ENCODE measurements at regions not wholly inside any gene's neighbourhood (a gene's known extent, or its start where the extent isn't known, plus 50 kb on each side); places are given as distances from the start of the nearest gene placed in this dataset.
"Not testable (repeated sequence)": the region's sequence is repeated elsewhere in the genome, so short reads cannot be mapped to it uniquely, and the experiment has no call there.

DNA sequence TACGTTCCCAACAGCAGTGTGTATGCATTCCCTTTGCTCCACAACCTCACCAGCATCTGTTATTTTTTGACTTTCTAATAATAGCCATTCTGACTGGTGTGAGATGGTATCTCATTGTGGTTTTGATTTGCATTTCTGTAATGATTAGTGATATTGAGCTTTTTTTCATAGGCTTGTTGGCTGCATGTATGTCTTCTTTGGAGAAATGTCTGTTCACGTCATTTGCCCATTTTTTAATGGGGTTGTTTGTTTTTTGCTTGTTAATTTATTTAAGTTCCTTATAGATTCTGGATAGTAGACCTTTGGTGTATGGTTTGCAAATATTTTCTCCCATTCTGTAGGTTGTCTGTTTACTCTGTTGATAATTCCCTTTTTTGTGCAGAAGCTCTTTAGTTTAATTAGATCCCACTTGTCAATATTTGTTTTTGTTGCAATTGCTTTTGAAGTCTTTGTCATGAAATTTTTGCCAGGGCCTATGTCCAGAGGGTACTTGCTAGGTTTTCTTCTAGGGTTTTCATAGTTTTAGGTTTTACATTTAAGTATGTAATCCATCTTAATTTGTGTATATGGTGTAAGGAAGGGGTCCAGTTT lies 141.5 kb upstream of the PGRMC2 start:
- H3K9me3 ChIP-seq (ENCODE audit: low read length); H3K4me3 ChIP-seq (ENCODE audit: low read length): not testable (repeated sequence)

DNA sequence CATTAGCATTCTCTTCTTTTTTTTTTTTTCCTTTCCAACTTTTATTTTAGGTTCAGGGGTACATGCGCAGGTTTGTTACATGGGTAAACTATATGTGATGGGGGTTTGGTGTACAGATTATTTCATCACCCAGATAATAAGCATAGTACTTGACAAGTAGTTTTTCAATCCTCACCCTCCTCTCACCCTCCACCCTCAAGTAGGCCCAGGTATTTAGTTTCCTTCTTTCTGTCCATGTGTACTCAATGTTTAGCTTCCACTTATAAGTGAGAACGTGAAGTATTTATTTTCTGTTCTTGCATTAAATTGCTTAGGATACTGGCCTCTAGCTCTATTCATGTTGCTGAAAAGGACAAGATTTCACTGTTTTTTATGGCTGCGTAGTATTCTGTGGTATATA lies 140.8 kb upstream of the PGRMC2 start:
- Histone ChIP-seq H3K4me3 (ENCODE audit: low read length) (no peak overlapping the region), H2AFZ (ENCODE audit: low read depth, low read length) (no peak overlapping the region), H3K27me3 (ENCODE audit: insufficient read depth, low read length) (no peaks in the 10 kb centered on the region), H3K9me3 (ENCODE audit: low read length) (no peaks in the 10 kb centered on the region), H3K36me3 (ENCODE audit: insufficient read depth, low read length) (no peaks in the 10 kb centered on the region), H3K4me1 (ENCODE audit: insufficient read depth, low read length) (no peaks in the 10 kb centered on the region)

More for the DNA sequence above, 141.5 kb upstream of the PGRMC2 start:
- H3K4me1 ChIP-seq (ENCODE audit: insufficient read depth, low read length); H3K36me3 ChIP-seq (ENCODE audit: insufficient read depth, low read length); H3K27me3 ChIP-seq (ENCODE audit: insufficient read depth, low read length); H2AFZ ChIP-seq (ENCODE audit: low read depth, low read length): not testable (repeated sequence)

DNA sequence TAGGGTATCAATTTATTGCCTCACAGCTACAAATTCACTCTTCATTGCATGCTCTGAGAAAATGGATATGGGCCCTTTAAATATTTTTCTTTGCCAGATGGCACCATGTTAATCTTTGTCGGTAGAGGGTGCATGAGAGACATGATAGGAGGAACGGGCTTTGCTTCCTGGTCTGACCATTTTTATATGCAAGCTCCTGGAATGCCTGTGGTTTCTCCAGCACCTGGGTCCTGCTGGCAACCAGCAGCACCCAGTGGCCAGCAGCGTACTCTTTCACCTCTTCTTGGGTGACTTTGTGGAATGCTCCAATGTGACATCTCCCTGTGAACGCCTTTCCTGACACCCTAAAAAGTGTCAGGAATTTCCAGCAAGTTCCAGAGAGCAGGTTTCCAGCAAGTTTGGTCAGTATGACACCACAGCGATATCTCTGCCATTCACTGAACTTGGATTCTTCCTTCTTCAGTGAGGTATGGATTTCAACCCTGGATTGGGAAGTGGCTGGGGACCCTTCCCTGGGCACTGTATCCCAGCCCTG lies 140.3 kb upstream of the PGRMC2 start:
- no peaks in the 10 kb centered on the region for H3K4me1 ChIP-seq (ENCODE audit: insufficient read depth, low read length)
- H3K9me3 ChIP-seq (ENCODE audit: low read length), result no peaks in the 10 kb centered on the region
- no peaks in the 10 kb centered on the region for H3K27me3 ChIP-seq (ENCODE audit: insufficient read depth, low read length)
- no peak overlapping the region for H2AFZ ChIP-seq (ENCODE audit: low read depth, low read length)
- H3K4me3 ChIP-seq (ENCODE audit: low read length), result no peak overlapping the region
- no peaks in the 10 kb centered on the region for H3K36me3 ChIP-seq (ENCODE audit: insufficient read depth, low read length)

DNA sequence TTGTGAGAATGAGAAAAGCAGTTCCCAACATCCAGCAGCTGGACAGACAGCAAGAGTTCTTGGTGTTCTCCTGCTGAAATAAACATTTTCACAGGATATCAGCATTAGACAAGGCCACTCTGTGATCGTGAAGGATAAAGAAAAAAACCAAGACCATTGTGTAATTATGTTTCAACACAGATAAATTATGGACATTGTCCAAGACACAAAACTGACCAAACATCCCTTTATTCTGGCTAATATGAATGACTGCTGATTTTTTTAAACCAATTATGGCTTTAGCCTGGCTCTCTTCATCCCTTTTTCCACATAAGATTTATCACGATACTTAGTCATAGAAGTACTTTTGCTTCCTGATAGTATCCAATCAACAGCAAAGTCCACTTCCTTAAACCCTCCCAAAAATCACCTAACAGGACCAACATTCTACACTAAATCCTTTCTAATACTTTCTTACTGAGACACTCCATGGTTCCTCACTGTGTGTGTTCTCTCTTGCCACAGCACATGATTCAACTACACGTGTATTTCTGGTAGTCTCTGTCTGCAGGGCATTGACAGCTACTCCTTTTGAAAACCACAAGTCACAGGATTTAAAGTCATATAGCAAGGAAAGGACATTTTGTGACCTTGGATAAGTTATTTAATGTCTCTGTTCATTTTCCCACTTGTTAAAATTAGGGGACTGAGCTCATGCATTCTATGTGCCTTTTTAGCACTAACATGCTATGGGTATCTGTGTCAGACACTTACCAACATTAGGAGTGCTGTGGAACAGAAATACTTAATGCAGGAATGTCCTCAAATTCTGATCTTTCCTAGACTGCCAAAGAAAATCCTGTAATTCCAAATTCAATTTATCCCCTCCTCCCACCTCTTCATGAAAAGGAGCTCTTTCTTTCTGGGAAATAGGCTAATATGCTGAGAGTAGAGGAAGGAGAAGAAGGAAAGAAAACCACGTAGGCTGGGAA lies 137.2 kb upstream of the PGRMC2 start:
- Histone ChIP-seq H3K4me3 (ENCODE audit: low read length) (no peak overlapping the region), H2AFZ (ENCODE audit: low read depth, low read length) (no peak overlapping the region), H3K27me3 (ENCODE audit: insufficient read depth, low read length) (no peaks in the 10 kb centered on the region)

DNA sequence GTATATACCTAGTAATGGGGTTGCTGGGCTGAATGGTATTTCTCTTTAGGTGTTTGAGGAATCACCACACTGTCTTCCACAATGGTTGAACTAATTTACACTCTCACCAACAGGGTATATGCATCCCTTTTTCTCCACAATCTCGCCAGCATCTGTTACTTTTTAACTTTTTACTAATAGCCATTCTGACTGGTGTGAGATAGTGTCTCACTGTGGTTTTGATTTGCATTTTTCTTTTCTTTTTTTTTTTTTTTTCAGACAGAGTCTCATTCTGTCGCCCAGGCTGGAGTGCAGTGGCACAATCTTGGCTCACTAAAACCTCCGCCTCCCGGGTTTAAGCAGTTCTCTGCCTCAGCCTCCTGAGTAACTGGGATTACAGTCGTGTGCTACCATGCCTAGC lies 134.7 kb upstream of the PGRMC2 start:
- H2AFZ ChIP-seq (ENCODE audit: low read depth, low read length); H3K9me3 ChIP-seq (ENCODE audit: low read length); H3K27me3 ChIP-seq (ENCODE audit: insufficient read depth, low read length); H3K4me1 ChIP-seq (ENCODE audit: insufficient read depth, low read length); H3K4me3 ChIP-seq (ENCODE audit: low read length); H3K36me3 ChIP-seq (ENCODE audit: insufficient read depth, low read length): not testable (repeated sequence)

More for the DNA sequence above, 137.2 kb upstream of the PGRMC2 start:
- Histone ChIP-seq H3K4me1 (ENCODE audit: insufficient read depth, low read length) (no peaks in the 10 kb centered on the region), H3K36me3 (ENCODE audit: insufficient read depth, low read length) (no peaks in the 10 kb centered on the region), H3K9me3 (ENCODE audit: low read length) (no peaks in the 10 kb centered on the region)

DNA sequence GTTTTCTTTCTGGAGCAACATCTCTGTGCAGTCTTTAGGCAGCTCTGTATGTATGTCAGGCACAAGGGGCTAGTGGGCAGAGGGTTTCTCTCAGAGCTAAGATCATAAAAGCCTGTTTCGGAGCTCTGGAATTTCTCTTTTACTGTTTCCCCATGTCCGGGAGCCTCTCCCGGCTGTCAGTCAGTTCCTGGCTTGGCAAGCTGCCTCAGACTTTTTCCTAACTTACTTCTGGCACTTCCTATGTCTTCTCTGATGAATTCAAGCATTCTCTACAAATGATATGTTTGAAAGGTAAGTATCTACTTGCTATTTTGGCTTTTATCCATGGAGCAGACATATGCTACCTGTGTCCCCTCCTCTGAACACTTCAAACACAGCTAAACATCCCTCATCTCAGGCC lies 129.3 kb upstream of the PGRMC2 start:
- Histone ChIP-seq H3K27me3 (ENCODE audit: insufficient read depth, low read length) (no peaks in the 10 kb centered on the region), H3K36me3 (ENCODE audit: insufficient read depth, low read length) (no peaks in the 10 kb centered on the region)

DNA sequence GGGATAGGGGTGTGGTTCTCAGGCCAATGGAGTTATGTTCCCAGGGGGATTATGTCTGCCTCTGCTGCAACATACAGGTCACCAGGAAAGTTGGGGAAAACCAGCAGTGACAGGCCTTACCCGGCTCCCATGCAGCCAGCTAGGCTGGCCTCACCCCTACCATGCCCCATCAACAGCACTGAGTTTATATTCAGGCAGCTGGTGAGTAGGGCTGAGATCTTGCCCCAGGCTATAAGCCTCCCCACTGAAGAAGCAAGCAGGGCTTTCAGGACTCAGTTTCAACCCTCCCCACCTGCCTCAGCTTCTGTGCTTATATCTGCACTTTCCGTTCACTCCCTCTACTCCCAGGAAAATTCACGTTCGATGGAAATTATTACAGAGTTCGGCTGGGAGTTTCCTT lies 122.4 kb upstream of the PGRMC2 start:
- Histone ChIP-seq H3K4me3 (ENCODE audit: low read length) (no peak overlapping the region), H3K4me1 (ENCODE audit: insufficient read depth, low read length) (no peaks in the 10 kb centered on the region), H3K9me3 (ENCODE audit: low read length) (no peaks in the 10 kb centered on the region), H3K36me3 (ENCODE audit: insufficient read depth, low read length) (no peaks in the 10 kb centered on the region), H2AFZ (ENCODE audit: low read depth, low read length) (no peak overlapping the region), H3K27me3 (ENCODE audit: insufficient read depth, low read length) (no peaks in the 10 kb centered on the region)

More for the DNA sequence above, 129.3 kb upstream of the PGRMC2 start:
- Histone ChIP-seq H3K9me3 (ENCODE audit: low read length) (no peaks in the 10 kb centered on the region), H3K4me1 (ENCODE audit: insufficient read depth, low read length) (no peaks in the 10 kb centered on the region), H3K4me3 (ENCODE audit: low read length) (no peak overlapping the region), H2AFZ (ENCODE audit: low read depth, low read length) (no peak overlapping the region)

DNA sequence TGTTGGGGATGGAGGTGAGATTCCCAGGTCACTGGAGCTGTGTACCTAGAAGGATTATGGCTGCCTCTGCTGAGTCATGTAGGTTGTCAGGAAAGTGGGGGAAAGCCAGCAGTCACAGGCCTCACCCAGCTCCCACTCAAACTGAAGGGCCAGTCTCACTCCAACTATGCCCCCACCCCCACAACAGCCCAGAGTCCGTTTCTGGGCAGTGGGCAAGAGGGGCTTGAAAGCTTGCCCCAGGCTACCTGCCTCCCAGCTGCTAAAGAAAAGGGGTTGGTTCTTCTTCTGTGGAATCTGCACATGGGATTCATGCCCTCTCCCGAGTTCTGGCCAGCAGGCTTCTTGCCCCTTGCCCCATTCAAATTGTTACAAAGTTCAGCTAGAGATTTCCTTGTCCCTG lies 116.0 kb upstream of the PGRMC2 start:
- H3K4me3 ChIP-seq (ENCODE audit: low read length), result no peak overlapping the region

DNA sequence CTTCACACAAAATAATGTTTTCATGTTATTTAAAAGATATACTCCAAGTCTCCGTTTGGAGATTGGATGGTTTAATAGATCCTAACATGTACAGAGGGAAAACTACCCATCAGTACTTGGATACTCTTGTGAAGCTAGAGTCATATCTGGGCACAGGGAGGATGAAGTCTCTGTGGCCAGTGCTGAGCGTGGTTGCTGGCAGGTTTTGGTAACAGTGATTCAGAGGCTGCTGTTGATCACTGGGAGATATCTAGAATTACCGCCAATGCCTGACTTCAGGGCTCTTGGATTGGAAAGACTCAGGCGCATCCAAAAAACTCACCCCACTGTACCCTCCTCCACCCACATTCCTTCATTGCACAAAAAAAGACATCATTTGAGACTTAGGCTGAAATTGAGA lies 107.2 kb upstream of the PGRMC2 start:
- no peaks in the 10 kb centered on the region for H3K27me3 ChIP-seq (ENCODE audit: insufficient read depth, low read length)
- H3K36me3 ChIP-seq (ENCODE audit: insufficient read depth, low read length), result no peaks in the 10 kb centered on the region
- no peaks in the 10 kb centered on the region for H3K9me3 ChIP-seq (ENCODE audit: low read length)
- peaks cover 4% of the 10 kb centered on the region for H3K4me1 ChIP-seq (ENCODE audit: insufficient read depth, low read length)
- no peak overlapping the region for H3K4me3 ChIP-seq (ENCODE audit: low read length)
- H2AFZ ChIP-seq (ENCODE audit: low read depth, low read length), result no peak overlapping the region

More for the DNA sequence above, 116.0 kb upstream of the PGRMC2 start:
- no peak overlapping the region for H2AFZ ChIP-seq (ENCODE audit: low read depth, low read length)
- no peaks in the 10 kb centered on the region for H3K4me1 ChIP-seq (ENCODE audit: insufficient read depth, low read length)
- no peaks in the 10 kb centered on the region for H3K36me3 ChIP-seq (ENCODE audit: insufficient read depth, low read length)
- H3K9me3 ChIP-seq (ENCODE audit: low read length), result no peaks in the 10 kb centered on the region
- no peaks in the 10 kb centered on the region for H3K27me3 ChIP-seq (ENCODE audit: insufficient read depth, low read length)

DNA sequence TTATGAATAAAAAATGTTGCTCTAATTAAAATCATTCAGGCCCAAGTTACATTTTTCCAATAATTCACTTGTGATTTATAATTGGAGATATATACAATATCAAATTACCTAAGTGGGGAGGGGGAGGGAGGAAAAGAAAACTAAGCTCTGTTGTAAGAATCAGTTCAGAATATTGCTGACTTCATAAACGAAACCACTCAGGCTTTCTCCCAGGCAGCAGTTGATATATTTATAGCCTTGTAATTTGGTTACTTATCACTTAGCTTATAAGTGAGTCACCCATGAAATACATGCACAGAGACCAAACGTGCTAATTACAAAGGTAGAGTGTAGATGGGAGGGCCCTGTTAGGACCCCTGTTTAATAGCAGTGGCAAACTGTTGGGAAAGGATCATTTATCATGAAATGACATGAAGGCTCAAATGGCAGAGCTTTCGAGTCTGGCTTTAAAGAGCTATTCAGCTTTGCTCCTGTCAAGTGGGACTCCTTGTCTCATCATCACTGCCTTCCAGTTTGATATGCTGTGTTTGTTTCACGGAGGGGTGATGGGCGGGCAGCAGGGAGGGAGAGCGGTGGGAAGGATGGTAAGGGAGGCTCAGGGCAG lies 105.6 kb upstream of the PGRMC2 start:
- Histone ChIP-seq H3K9me3 (ENCODE audit: low read length) (no peaks in the 10 kb centered on the region), H3K27me3 (ENCODE audit: insufficient read depth, low read length) (no peaks in the 10 kb centered on the region), H3K4me1 (ENCODE audit: insufficient read depth, low read length) (peaks cover 4% of the 10 kb centered on the region), H2AFZ (ENCODE audit: low read depth, low read length) (no peak overlapping the region), H3K4me3 (ENCODE audit: low read length) (no peak overlapping the region), H3K36me3 (ENCODE audit: insufficient read depth, low read length) (no peaks in the 10 kb centered on the region)

DNA sequence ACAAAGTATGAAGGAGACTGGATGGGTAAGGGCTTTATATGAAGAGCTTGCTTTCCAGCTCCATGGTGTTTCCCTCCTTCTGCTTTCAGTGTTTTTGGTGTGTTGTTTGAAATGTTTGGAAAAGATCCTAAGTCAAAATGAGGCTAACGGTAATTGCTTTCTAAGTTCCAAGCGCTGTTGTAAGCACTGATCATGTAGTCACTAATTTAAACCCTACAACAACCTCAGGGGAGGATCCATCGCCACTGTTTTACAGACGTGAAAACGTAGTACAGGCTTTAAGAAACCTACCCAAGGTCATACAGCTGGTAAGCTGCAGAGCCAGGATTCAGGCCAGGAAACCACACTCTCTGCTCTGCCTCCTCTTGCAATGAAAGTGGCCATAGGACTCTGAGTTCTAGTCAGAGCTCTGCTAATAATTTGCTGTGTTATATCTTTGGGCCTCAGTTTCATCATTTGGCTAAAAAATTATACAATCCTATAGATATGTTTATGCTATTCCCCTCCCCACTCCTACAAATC lies 102.9 kb upstream of the PGRMC2 start:
- Histone ChIP-seq H3K4me3 (ENCODE audit: low read length) (no peak overlapping the region), H2AFZ (ENCODE audit: low read depth, low read length) (no peak overlapping the region), H3K4me1 (ENCODE audit: insufficient read depth, low read length) (peaks cover 4% of the 10 kb centered on the region), H3K27me3 (ENCODE audit: insufficient read depth, low read length) (no peaks in the 10 kb centered on the region), H3K36me3 (ENCODE audit: insufficient read depth, low read length) (no peaks in the 10 kb centered on the region), H3K9me3 (ENCODE audit: low read length) (no peaks in the 10 kb centered on the region)

DNA sequence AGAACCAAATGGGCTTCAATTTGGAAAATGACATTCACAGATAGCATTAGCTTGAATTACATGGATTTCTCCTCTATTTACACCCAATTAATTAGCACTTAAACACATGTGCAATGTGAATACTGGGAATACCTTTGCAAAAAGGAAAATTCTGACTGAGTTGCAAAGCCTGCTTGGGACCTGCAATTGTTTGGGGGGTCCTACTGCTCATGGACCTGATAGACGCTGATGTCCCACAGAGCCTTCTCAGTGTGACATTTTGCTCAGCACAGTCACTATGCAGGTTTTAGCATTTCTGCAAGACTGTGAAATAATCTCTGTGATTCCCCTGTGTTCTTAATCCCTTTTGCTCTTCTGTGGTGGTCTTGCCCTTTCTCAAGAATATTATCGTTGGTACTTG lies 101.2 kb upstream of the PGRMC2 start:
- H3K27me3 ChIP-seq (ENCODE audit: insufficient read depth, low read length), result no peaks in the 10 kb centered on the region
- peaks cover 4% of the 10 kb centered on the region for H3K4me1 ChIP-seq (ENCODE audit: insufficient read depth, low read length)
- no peaks in the 10 kb centered on the region for H3K36me3 ChIP-seq (ENCODE audit: insufficient read depth, low read length)
- H3K9me3 ChIP-seq (ENCODE audit: low read length), result no peaks in the 10 kb centered on the region
- no peak overlapping the region for H2AFZ ChIP-seq (ENCODE audit: low read depth, low read length)
- H3K4me3 ChIP-seq (ENCODE audit: low read length), result no peak overlapping the region

DNA sequence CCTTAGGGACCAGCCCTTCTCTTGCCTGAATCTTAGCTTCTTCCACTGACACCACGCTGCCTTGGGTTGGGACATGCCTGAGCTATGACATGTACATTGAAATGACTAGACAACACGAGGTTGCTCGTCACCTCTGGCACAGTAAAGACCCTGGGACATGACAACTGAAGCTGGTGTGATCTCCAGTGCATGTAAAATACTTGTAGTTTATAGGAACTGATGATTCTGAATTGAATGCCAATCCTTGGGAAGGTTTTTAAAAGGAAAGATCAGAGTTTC lies 100.7 kb upstream of the PGRMC2 start:
- H3K4me1 ChIP-seq (ENCODE audit: insufficient read depth, low read length), result peaks cover 2% of the 10 kb centered on the region
- no peak overlapping the region for H2AFZ ChIP-seq (ENCODE audit: low read depth, low read length)
- no peaks in the 10 kb centered on the region for H3K27me3 ChIP-seq (ENCODE audit: insufficient read depth, low read length)
- no peaks in the 10 kb centered on the region for H3K9me3 ChIP-seq (ENCODE audit: low read length)
- no peak overlapping the region for H3K4me3 ChIP-seq (ENCODE audit: low read length)
- no peaks in the 10 kb centered on the region for H3K36me3 ChIP-seq (ENCODE audit: insufficient read depth, low read length)

Data from neuron (in vitro differentiated cells).